Body of pancreas (tissue), 4 donors: ENCODE measurements at regions not wholly inside any gene's neighbourhood (a gene's known extent, or its start where the extent isn't known, plus 50 kb on each side); places are given as distances from the start of the nearest gene placed in this dataset.

Source experiments
- ATAC-seq: fragments of 150-250 bp; one replicate; pipeline ENCODE4 v1.9.1; 2016
- DNase-seq, 4 donors: peaks; one replicate each; pipeline ENCODE4 v3.0.0-alpha.2; 2019
- H3K27ac ChIP-seq, 4 donors: fragments of 200-600 bp; sonication (generic); 1 replicate in 3 of 4; 2 replicates in 1 of 4; pipeline versions ENCODE4 v1.5.1 to v1.6.1; 2016 to 2019; ENCODE audit warnings: mild to moderate bottlenecking in 1 of 4, mixed read lengths in 1 of 4, moderate library complexity in 1 of 4
- H3K27me3 ChIP-seq, 2 donors: fragments of 200-600 bp; sonication (generic); one replicate each; pipeline ENCODE4 v1.6.0; 2016; ENCODE audit warnings: mild to moderate bottlenecking in 1 of 2
- H3K36me3 ChIP-seq, 2 donors: fragments of 200-600 bp; sonication (generic); replicated peaks in 1 of 2; 2 replicates each; pipeline ENCODE4 v1.5.1; 2016; ENCODE audit warnings: low read depth in 2 of 2; ENCODE audit not compliant: insufficient read depth in 1 of 2
- H3K4me1 ChIP-seq: fragments of 200-600 bp; sonication (generic); one replicate; pipeline ENCODE4 v1.6.0; 2016
- H3K4me3 ChIP-seq, 2 donors: fragments of 200-600 bp; sonication (generic); 1 replicate in 1 of 2; 2 replicates in 1 of 2; pipeline ENCODE4 v1.5.1; 2016 to 2019
- H3K9me3 ChIP-seq, 3 donors: fragments of 200-600 bp; sonication (generic); 1 replicate in 2 of 3; 2 replicates in 1 of 3; pipeline ENCODE4 v1.5.1; 2016
- POLR2A ChIP-seq, 3 donors: fragments of 450-650 bp; IDR thresholded peaks; one replicate each; pipeline ENCODE4 v1.6.1; 2016; ENCODE audit warnings: antibody characterized with exemption in 3 of 3, mild to moderate bottlenecking in 2 of 3
- WGBS, 2 donors: methylation state at CpG; one replicate each; pipeline ENCODE4 v1.1.5; 2017; 5-methylcytosine and 5-hydroxymethylcytosine counted together
- intact Hi-C: fragments of 100-400 bp; cut with DNase I; formaldehyde crosslinking; loops from one replicate; pipeline ENCODE4 v1.15.1; 2023
- TF ChIP-seq, protein P1 (sequence below), 7 experiments: fragments of 450-650 bp in 4 of 7; fragments of 200-600 bp in 3 of 7; sonication (generic) in 3 of 7; IDR thresholded peaks; one replicate each; pipeline ENCODE4 v1.5.1; 2016 to 2019; ENCODE audit warnings: antibody characterized with exemption in 7 of 7

- WGBS, 2 donors, result 72% methylated on average over 3 of the region's 3 CpGs
- TF ChIP-seq, protein P1, sequence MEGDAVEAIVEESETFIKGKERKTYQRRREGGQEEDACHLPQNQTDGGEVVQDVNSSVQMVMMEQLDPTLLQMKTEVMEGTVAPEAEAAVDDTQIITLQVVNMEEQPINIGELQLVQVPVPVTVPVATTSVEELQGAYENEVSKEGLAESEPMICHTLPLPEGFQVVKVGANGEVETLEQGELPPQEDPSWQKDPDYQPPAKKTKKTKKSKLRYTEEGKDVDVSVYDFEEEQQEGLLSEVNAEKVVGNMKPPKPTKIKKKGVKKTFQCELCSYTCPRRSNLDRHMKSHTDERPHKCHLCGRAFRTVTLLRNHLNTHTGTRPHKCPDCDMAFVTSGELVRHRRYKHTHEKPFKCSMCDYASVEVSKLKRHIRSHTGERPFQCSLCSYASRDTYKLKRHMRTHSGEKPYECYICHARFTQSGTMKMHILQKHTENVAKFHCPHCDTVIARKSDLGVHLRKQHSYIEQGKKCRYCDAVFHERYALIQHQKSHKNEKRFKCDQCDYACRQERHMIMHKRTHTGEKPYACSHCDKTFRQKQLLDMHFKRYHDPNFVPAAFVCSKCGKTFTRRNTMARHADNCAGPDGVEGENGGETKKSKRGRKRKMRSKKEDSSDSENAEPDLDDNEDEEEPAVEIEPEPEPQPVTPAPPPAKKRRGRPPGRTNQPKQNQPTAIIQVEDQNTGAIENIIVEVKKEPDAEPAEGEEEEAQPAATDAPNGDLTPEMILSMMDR (IDR thresholded peaks at IDR 0.05), result no peak
- no peak for TF ChIP-seq POLR2A (IDR thresholded peaks at IDR 0.05)
Measured at GRCh38 chr3:1561427-1561826, 468.6 kb downstream of the CNTN6 start.

GRCh38 chr3:1571736-1572135 lies 478.9 kb downstream of the CNTN6 start:
- Histone ChIP-seq H3K36me3 (no peaks in the 10 kb centered on the region), H3K9me3 (no peaks in the 10 kb centered on the region), H3K4me3 (no peak overlapping the region), H3K27me3 (no peaks in the 10 kb centered on the region), H3K4me1 (no peaks in the 10 kb centered on the region), H3K27ac (no peak overlapping the region)
- no peak for ATAC-seq
- intact Hi-C loops, result no loop called here
- no peak for DNase-seq
- TF ChIP-seq, protein P1 (IDR thresholded peaks at IDR 0.05), result no peak
- TF ChIP-seq POLR2A (IDR thresholded peaks at IDR 0.05), result no peak

More at GRCh38 chr3:1561427-1561826, 468.6 kb downstream of the CNTN6 start:
- intact Hi-C loops, result no loop called here
- DNase-seq, result no peak
- no peak overlapping the region for H3K27ac ChIP-seq
- H3K4me1 ChIP-seq, result no peaks in the 10 kb centered on the region
- H3K36me3 ChIP-seq, result no peaks in the 10 kb centered on the region
- no peaks in the 10 kb centered on the region for H3K27me3 ChIP-seq
- no peak for ATAC-seq
- H3K9me3 ChIP-seq, result no peaks in the 10 kb centered on the region
- no peak overlapping the region for H3K4me3 ChIP-seq

DNA sequence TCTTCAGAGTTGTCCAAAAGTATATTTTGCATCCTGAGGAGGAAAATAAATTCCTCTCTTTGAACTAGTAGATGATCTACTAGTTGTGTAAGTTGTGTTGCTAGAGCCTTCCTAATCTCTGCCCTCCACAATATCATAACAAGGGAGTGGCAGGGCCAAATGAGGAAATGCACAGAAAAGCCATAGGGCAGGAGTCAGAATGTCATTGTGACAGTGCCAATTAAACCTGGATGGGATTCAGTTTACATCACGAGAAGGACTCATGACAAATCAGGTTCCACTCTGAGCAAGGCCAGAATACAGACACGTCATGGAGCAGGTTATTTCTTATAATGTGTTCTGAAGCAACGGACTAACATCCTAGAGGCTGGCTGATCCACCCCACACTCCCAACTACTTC lies 483.2 kb downstream of the CNTN6 start:
- no peak overlapping the region for H3K4me3 ChIP-seq
- ATAC-seq (no peak), DNase-seq (no peak)
- 50 to 60% methylated on average over 3 of the region's 3 CpGs for WGBS, 2 donors
- H3K27me3 ChIP-seq, result no peaks in the 10 kb centered on the region
- intact Hi-C loops, result no loop called here
- no peak overlapping the region for H3K27ac ChIP-seq
- no peaks in the 10 kb centered on the region for H3K36me3 ChIP-seq
- no peaks in the 10 kb centered on the region for H3K9me3 ChIP-seq
- H3K4me1 ChIP-seq, result no peaks in the 10 kb centered on the region
- TF ChIP-seq, protein P1 (IDR thresholded peaks at IDR 0.05), result no peak
- no peak for TF ChIP-seq POLR2A (IDR thresholded peaks at IDR 0.05)

GRCh38 chr3:1578124-1578806 lies 485.4 kb downstream of the CNTN6 start:
- intact Hi-C loops, result no loop called here
- DNase-seq (no peak), ATAC-seq (no peak)
- Histone ChIP-seq H3K36me3 (no peaks in the 10 kb centered on the region), H3K27me3 (no peaks in the 10 kb centered on the region), H3K4me1 (no peaks in the 10 kb centered on the region), H3K4me3 (no peak overlapping the region), H3K27ac (no peak overlapping the region), H3K9me3 (no peaks in the 10 kb centered on the region)
- WGBS, 2 donors, result 38 to 48% methylated on average over 6 of the region's 6 CpGs
- TF ChIP-seq POLR2A (IDR thresholded peaks at IDR 0.05), result no peak
- TF ChIP-seq, protein P1 (IDR thresholded peaks at IDR 0.05), result no peak

- no peaks in the 10 kb centered on the region for H3K9me3 ChIP-seq
- H3K27me3 ChIP-seq, result no peaks in the 10 kb centered on the region
- no peaks in the 10 kb centered on the region for H3K4me1 ChIP-seq
- TF ChIP-seq, protein P1 (IDR thresholded peaks at IDR 0.05), result no peak
- TF ChIP-seq POLR2A (IDR thresholded peaks at IDR 0.05), result no peak
- DNase-seq, result no peak
- H3K27ac ChIP-seq, result no peak overlapping the region
- ATAC-seq, result no peak
- WGBS, 2 donors, result 72 to 78% methylated on average over 3 to 9 of the region's 10 CpGs
- intact Hi-C loops, result no loop called here
- H3K4me3 ChIP-seq, result no peak overlapping the region
- H3K36me3 ChIP-seq, result no peaks in the 10 kb centered on the region
Measured at GRCh38 chr3:1583044-1583443, 490.2 kb downstream of the CNTN6 start.
